HG03045 (cell line): ENCODE measurements at regions not wholly inside any gene's neighbourhood (a gene's known extent, or its start where the extent isn't known, plus 50 kb on each side); places are given as distances from the start of the nearest gene placed in this dataset.
"Not testable (repeated sequence)": the region's sequence is repeated elsewhere in the genome, so short reads cannot be mapped to it uniquely, and the experiment has no call there.

Experiments used
- ATAC-seq: cut with Tn5 transposase; IDR thresholded peaks from one replicate; pipeline ENCODE4 v1.9.1; 2021; ENCODE audit warnings: mild to moderate bottlenecking, moderate library complexity; ENCODE audit not compliant: unreplicated experiment

DNA sequence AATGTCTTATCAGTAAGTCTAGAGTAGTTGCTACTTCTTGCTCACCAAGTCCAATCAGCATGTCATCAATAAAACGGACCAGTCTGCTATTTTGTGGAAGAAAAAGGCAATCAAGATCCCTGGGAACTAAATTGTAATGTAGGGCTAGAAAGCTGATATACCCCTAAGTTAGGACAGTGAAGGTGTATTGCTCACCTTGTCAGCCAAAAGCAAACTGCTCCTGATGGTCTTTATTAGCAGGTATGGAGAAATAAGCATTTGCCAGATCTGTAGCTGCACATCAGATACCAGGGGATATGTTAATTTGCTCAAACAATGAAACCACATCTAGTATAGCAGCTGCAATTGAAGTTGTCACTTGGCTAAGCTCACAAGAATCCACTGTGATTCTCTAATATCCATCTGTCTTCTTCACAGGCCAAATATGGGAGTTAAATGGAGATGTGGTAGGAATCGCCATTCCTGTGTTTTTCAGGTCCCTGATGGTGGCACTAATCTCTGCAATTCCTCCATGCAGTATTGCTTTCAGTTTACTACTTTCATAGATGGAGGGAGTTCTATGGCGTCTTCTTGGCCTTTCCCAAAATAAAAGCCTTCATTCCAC lies 75.0 kb downstream of the TMEM237 start:
- no peak for ATAC-seq

DNA sequence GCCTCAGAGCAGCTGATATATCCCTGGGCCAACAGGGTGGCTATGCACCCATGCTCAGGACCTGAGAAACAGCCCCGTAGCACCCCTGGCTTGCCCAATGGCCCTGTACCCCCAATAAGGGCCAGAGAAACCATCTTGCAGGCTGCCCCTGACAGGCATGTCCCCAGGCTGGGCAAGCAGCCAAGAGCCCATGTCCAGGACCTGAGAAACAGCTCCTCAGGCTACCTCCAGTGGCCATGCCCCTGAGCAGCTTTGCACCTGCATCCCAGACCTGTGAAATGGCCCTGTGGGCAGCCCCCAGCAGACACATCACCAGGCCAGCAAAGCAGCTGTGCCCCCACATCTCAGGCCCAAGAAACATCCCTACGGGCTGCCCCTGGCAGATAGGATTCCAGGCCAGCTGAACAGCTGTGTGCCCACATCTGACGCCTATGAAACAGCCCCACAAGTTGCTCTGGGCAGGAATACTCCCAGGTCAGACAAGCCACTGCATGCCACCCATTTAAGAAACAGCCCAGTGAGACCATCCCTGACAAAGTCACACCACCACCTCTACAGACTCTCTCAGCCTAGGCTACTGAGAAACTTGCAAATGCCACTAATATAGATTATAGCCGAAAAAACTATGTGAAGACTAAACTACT lies 84.1 kb downstream of the TMEM237 start:
- ATAC-seq, result no peak

DNA sequence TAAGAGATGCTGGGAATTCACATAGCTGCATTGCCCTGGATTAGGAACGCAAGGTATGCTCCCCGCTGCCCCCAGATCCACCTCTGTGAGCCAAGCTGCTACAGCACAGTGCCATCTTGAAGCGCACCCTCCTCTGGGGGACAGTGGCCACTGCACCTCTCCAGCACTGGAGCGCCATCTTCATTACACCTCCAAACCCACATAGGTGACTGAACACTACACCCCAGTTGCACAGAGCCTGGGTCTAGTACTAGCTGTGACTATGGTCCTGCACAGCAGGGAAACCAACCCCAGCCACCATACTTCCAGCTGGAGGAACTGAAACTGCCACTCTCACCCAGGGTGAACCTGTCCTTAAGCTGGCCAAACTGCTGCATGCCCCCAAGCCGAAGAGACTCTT lies 84.6 kb downstream of the TMEM237 start:
- ATAC-seq, result no peak

GRCh38 chr2:201558232-201558631 lies 85.1 kb downstream of the TMEM237 start:
- no peak for ATAC-seq

DNA sequence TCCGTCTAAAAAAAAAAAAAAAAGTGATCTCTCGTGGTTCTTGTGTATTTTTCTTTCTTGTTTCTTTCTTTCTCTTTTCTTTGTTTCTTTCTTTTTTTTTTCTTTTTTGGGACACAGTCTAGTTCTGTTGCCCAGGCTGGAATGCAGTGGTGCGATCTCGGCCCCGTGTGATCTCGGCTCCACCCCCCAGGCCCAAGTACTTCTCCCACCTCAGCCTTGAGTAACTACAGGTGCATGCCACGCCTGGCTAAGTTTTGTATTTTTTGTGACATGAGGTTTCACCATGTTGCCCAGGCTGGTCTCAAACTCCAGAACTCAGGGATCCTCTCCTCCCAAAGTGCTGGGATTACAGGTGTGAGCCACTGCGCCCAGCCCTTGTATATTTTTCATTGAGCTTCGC lies 91.4 kb downstream of the TMEM237 start:
- no peak for ATAC-seq

GRCh38 chr2:201546576-201546975 lies 95.0 kb downstream of the STRADB start:
- no peak for ATAC-seq

DNA sequence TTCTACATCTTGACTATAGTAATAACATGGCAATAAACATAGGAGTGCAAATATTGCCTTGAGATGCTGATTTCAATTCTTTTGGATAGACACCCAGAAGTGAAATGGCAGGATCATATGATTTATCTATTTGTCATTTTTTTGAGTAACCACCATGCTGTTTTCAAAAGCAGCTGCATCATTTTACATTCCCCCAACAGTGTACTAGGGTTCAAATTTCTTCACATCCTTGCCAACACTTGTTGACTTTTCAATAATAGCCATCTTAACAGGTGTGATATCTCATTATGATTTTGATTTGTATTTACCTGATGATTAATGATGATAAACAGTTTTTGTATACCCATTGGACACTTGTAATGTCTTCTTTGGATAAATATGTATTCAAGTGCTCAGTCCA lies 90.8 kb downstream of the STRADB start:
- ATAC-seq, result no peak

DNA sequence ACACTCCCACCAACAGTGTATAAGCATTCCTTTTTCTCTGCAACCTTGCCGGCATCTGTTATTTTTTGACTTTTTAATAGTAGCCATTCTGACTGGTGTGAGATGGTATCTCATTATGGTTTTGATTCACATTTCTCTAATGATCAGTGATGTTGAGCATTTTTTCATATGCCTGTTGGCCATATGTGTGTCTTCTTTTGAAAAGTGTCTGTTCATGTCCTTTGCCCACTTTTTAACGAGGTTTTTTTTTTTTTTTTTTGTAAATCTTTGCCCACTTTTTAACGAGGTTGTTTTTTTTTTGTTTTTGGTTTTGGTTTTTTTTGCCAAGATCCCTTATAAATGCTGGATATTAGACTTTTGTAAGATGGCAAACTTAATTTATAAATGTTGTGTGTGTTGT lies 87.7 kb downstream of the STRADB start:
- not testable (repeated sequence) for ATAC-seq

DNA sequence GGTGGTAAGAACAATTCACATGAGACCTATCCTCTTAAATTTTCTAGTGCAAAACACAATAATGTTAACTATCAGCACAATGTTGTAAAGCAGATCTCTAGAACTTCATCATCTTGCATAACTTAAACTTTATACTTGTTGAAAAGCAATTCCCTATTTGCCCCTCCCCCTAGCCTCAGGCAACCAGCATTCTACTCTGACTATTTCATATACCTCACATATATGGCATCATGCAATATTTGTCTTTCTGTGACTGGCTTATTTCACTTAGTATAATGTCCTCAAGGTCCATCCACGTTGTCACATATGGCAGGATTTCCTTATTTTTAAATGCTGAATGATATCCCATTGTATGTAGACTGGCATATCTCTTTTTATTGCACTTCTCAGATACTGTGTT lies 86.5 kb downstream of the STRADB start:
- ATAC-seq, result no peak

GRCh38 chr2:201536754-201537153 lies 85.2 kb downstream of the STRADB start:
- ATAC-seq, result no peak

GRCh38 chr2:201536046-201536445 lies 84.5 kb downstream of the STRADB start:
- ATAC-seq, result no peak

DNA sequence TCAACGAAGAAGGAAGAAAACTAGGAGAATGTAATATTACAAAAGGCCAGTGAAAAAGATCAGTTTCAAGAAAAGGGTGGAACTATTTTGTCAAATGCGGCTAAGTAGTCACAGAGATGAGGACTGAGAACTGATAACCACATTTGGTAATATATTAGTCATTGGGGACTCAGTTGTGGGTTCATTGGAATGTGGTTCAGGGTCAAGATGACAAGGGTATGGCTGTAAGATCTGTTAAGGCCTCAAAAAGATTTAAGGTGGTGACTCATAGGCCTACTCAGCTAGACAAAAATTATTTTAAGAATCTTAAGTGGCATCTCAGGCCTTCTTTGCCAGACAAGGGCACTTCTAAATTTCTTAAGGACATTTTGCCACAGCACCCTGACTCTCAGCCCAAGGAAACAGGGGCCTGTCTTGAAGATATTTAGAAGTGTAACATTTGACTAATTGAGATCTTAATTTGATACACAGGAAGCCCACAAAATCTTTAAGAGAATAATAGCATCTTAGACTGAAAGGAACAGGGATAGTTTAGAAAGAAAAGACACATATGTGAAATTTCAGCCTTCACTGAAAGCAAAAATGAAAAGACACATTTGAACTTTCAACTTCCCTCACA lies 81.3 kb downstream of the STRADB start:
- ATAC-seq, result peak; percentile 97
